Breast epithelium (tissue), 3 donors: ENCODE measurements at regions not wholly inside any gene's neighbourhood (a gene's known extent, or its start where the extent isn't known, plus 50 kb on each side); places are given as distances from the start of the nearest gene placed in this dataset.

Experiments used
- POLR2A ChIP-seq: fragments of 450-650 bp; IDR thresholded peaks from one replicate; pipeline ENCODE4 v1.6.1; 2016; ENCODE audit warnings: antibody characterized with exemption, mild to moderate bottlenecking, moderate library complexity
- POLR2AphosphoS5 ChIP-seq, 3 donors: sonication (generic); formaldehyde crosslinking; IDR thresholded peaks; one replicate each; pipeline ENCODE4 v1.6.1; 2017; ENCODE audit warnings: antibody characterized with exemption in 3 of 3
- TF ChIP-seq, protein P1 (sequence below), 3 donors: fragments of 450-650 bp; IDR thresholded peaks; one replicate each; pipeline ENCODE4 v1.5.1; 2016 to 2017; ENCODE audit warnings: antibody characterized with exemption in 3 of 3, mild to moderate bottlenecking in 3 of 3, moderate library complexity in 3 of 3

DNA sequence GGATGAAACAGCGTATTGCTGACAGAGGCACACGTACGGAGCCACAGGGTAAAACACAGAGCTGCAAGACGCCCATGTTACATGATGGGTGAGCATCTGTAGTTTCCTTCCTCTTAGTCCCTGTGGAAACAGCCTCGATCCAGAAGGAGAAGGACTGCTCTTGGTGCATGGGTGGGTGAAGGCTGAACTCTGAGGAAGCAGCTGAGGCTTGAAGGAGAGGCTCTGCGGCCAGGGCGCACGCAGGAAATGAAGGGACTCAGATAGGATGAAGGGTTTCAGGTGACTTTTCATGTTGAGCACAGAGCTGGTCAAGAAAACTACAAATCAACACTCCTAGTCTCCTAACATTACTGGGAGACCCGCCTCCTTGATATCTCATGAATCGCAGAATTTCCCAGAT, 65.7 kb upstream of the ADA2 start:
- TF ChIP-seq, protein P1, sequence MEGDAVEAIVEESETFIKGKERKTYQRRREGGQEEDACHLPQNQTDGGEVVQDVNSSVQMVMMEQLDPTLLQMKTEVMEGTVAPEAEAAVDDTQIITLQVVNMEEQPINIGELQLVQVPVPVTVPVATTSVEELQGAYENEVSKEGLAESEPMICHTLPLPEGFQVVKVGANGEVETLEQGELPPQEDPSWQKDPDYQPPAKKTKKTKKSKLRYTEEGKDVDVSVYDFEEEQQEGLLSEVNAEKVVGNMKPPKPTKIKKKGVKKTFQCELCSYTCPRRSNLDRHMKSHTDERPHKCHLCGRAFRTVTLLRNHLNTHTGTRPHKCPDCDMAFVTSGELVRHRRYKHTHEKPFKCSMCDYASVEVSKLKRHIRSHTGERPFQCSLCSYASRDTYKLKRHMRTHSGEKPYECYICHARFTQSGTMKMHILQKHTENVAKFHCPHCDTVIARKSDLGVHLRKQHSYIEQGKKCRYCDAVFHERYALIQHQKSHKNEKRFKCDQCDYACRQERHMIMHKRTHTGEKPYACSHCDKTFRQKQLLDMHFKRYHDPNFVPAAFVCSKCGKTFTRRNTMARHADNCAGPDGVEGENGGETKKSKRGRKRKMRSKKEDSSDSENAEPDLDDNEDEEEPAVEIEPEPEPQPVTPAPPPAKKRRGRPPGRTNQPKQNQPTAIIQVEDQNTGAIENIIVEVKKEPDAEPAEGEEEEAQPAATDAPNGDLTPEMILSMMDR (IDR thresholded peaks at IDR 0.05), result no peak
- TF ChIP-seq POLR2A, result no peak
- TF ChIP-seq POLR2AphosphoS5 (IDR thresholded peaks at IDR 0.05), result no peak
